Mesenchymal stem cell (in vitro differentiated cells and primary cell): ENCODE measurements at regions not wholly inside any gene's neighbourhood (a gene's known extent, or its start where the extent isn't known, plus 50 kb on each side); places are given as distances from the start of the nearest gene placed in this dataset.

Source experiments
- DNase-seq: peaks from one replicate; pipeline ENCODE4 v3.0.0-alpha.2; 2013
- H2AFZ ChIP-seq: one replicate; pipeline ENCODE4 v1.6.1; 2013; ENCODE audit warnings: low read depth, mild to moderate bottlenecking, control low read depth, inconsistent platforms, low read length, moderate library complexity
- H2AK5ac ChIP-seq: 2 replicates; pipeline ENCODE4 v1.6.1; 2013; ENCODE audit warnings: low read length, moderate library complexity, mild to moderate bottlenecking, inconsistent platforms; ENCODE audit not compliant: severe bottlenecking
- H2BK120ac ChIP-seq: one replicate; pipeline ENCODE4 v1.6.1; 2013; ENCODE audit warnings: low read depth, mild to moderate bottlenecking, inconsistent platforms, low read length, moderate library complexity
- H2BK12ac ChIP-seq, 2 experiments: one replicate each; pipeline ENCODE4 v1.6.1; 2013; ENCODE audit warnings: inconsistent platforms in 2 of 2, low read length in 2 of 2, mild to moderate bottlenecking in 2 of 2, moderate library complexity in 2 of 2, control low read depth in 1 of 2
- H2BK15ac ChIP-seq: one replicate; pipeline ENCODE4 v1.6.1; 2013; ENCODE audit warnings: mild to moderate bottlenecking, low read depth, inconsistent platforms; ENCODE audit not compliant: poor library complexity, severe bottlenecking
- H2BK5ac ChIP-seq: 2 replicates; pipeline ENCODE4 v1.6.1; 2013; ENCODE audit warnings: low read depth, mild to moderate bottlenecking, low read length, control low read depth, inconsistent platforms; ENCODE audit not compliant: poor library complexity, severe bottlenecking
- H3K14ac ChIP-seq, 2 experiments: one replicate each; pipeline ENCODE4 v1.6.1; 2013; ENCODE audit warnings: inconsistent platforms in 2 of 2, low read length in 2 of 2, control low read depth in 1 of 2, mild to moderate bottlenecking in 1 of 2, moderate library complexity in 1 of 2
- H3K18ac ChIP-seq, 2 experiments: one replicate each; pipeline ENCODE4 v1.6.1; 2013; ENCODE audit warnings: inconsistent platforms in 2 of 2, low read length in 2 of 2, control low read depth in 1 of 2, low read depth in 1 of 2, mild to moderate bottlenecking in 1 of 2
- H3K23ac ChIP-seq, 2 experiments: one replicate each; pipeline ENCODE4 v1.6.1; 2013; ENCODE audit warnings: inconsistent platforms in 2 of 2, low read length in 2 of 2, mild to moderate bottlenecking in 2 of 2, moderate library complexity in 2 of 2, control low read depth in 1 of 2
- H3K27ac ChIP-seq: 2 replicates; pipeline ENCODE4 v1.5.1; 2013; ENCODE audit warnings: mild to moderate bottlenecking, moderate library complexity, low read length, control low read depth, inconsistent platforms; ENCODE audit not compliant: poor library complexity, severe bottlenecking
- H3K27me3 ChIP-seq, 2 experiments: 2 replicates each; pipeline versions ENCODE4 v1.6.1 to v1.7.0; 2013; ENCODE audit warnings: low read length in 2 of 2, mild to moderate bottlenecking in 2 of 2, moderate library complexity in 2 of 2, control low read depth in 1 of 2, inconsistent platforms in 1 of 2; ENCODE audit not compliant: control insufficient read depth in 1 of 2, insufficient read depth in 1 of 2
- H3K36me3 ChIP-seq, 2 experiments: 2 replicates each; pipeline versions ENCODE4 v1.6.1 to v1.7.0; 2013; ENCODE audit warnings: low read length in 2 of 2, control low read depth in 1 of 2, inconsistent platforms in 1 of 2, low read depth in 1 of 2, mild to moderate bottlenecking in 1 of 2; ENCODE audit not compliant: insufficient read depth in 2 of 2, control insufficient read depth in 1 of 2
- H3K4ac ChIP-seq, 2 experiments: one replicate each; pipeline ENCODE4 v1.6.1; 2013; ENCODE audit warnings: inconsistent platforms in 2 of 2, low read length in 2 of 2, mild to moderate bottlenecking in 2 of 2, moderate library complexity in 2 of 2, control low read depth in 1 of 2, low read depth in 1 of 2
- H3K4me1 ChIP-seq: 2 replicates; pipeline ENCODE4 v1.6.1; 2013; ENCODE audit warnings: low read depth, low read length, control low read depth; ENCODE audit not compliant: control insufficient read depth, insufficient read depth
- H3K4me2 ChIP-seq: 2 replicates; pipeline ENCODE4 v1.6.1; 2013; ENCODE audit warnings: low read length, mild to moderate bottlenecking, inconsistent platforms; ENCODE audit not compliant: poor library complexity, severe bottlenecking
- H3K4me3 ChIP-seq, 2 experiments: 2 replicates each; pipeline versions ENCODE4 v1.5.1 to v1.7.0; 2013; ENCODE audit warnings: low read length in 2 of 2, mild to moderate bottlenecking in 2 of 2, control low read depth in 1 of 2, low read depth in 1 of 2; ENCODE audit not compliant: insufficient read depth in 1 of 2
- H3K79me1 ChIP-seq: replicated peaks from 2 replicates; pipeline ENCODE4 v1.6.1; 2013; ENCODE audit warnings: mild to moderate bottlenecking, control low read depth, low read length, inconsistent platforms; ENCODE audit not compliant: poor library complexity, severe bottlenecking
- H3K9ac ChIP-seq: 2 replicates; pipeline ENCODE4 v1.7.0; 2013; ENCODE audit warnings: mild to moderate bottlenecking, low read length, moderate library complexity
- H3K9me3 ChIP-seq: 2 replicates; pipeline ENCODE4 v1.7.0; 2013; ENCODE audit warnings: mild to moderate bottlenecking, low read length; ENCODE audit not compliant: control insufficient read depth
- H4K8ac ChIP-seq: one replicate; pipeline ENCODE4 v1.6.1; 2013; ENCODE audit warnings: inconsistent platforms, mild to moderate bottlenecking, low read length, moderate library complexity
- H4K91ac ChIP-seq: one replicate; pipeline ENCODE4 v1.6.1; 2013; ENCODE audit warnings: mild to moderate bottlenecking, low read length, inconsistent platforms
- WGBS: methylation state at CpG from one replicate; pipeline ENCODE4 v1.1.7; 2013; ENCODE audit warnings: mixed read lengths; 5-methylcytosine and 5-hydroxymethylcytosine counted together

- no peak overlapping the region for H2AFZ ChIP-seq
- no peak overlapping the region for H2BK120ac ChIP-seq
- no peaks in the 10 kb centered on the region for H3K36me3 ChIP-seq
- H4K91ac ChIP-seq, result no peak overlapping the region
- no peak overlapping the region for H3K9ac ChIP-seq
- no peak overlapping the region for H3K4me2 ChIP-seq
- no peaks in the 10 kb centered on the region for H3K4me1 ChIP-seq
- H3K23ac ChIP-seq, result no peak overlapping the region
- H3K9me3 ChIP-seq, result no peaks in the 10 kb centered on the region
- no peak overlapping the region for H3K18ac ChIP-seq
- no peak overlapping the region for H2BK15ac ChIP-seq
- no peak overlapping the region for H3K4ac ChIP-seq
- H2BK5ac ChIP-seq, result no peak overlapping the region
- H3K4me3 ChIP-seq, result no peak overlapping the region
- H3K14ac ChIP-seq, result no peak overlapping the region
- H4K8ac ChIP-seq, result no peak overlapping the region
- no peak overlapping the region for H2AK5ac ChIP-seq
- 88% methylated on average over 2 of the region's 4 CpGs for WGBS
- DNase-seq, result no peak
- H3K27ac ChIP-seq, result no peak overlapping the region
- no peaks in the 10 kb centered on the region for H3K27me3 ChIP-seq
- no peak overlapping the region for H2BK12ac ChIP-seq
- no peaks in the 10 kb centered on the region for H3K79me1 ChIP-seq
Observed at GRCh38 chr2:181309586-181309985, 147.6 kb upstream of the ITGA4 start.

DNA sequence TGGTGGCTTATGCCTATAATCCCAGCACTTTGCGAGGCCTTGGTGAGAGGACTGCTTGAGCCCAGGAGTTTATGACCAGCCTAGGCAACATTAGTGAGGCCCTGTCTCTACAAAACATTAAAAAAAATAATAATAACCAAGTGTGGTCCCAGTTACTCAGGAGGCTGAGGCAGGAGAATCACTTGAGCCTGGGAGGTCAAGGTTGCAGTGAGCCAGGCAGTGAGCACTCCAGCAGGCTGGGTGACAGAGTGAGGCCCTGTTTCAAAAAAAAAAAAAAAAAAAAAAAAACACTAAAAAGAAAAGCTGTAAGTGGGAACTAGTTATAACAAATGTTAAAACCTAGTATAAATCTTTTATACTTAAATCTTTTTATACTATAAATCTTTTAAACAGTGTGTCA is 146.2 kb upstream of the ITGA4 start:
- Histone ChIP-seq H2BK15ac (no peak overlapping the region), H3K23ac (no peak overlapping the region), H3K18ac (no peak overlapping the region), H3K9ac (no peak overlapping the region), H4K91ac (no peak overlapping the region), H3K14ac (no peak overlapping the region), H2AFZ (no peak overlapping the region), H2BK120ac (no peak overlapping the region), H3K79me1 (no peaks in the 10 kb centered on the region), H3K27me3 (no peaks in the 10 kb centered on the region), H2BK12ac (no peak overlapping the region), H3K4ac (no peak overlapping the region), H3K4me2 (no peak overlapping the region), H3K36me3 (no peaks in the 10 kb centered on the region), H4K8ac (no peak overlapping the region), H3K4me1 (no peaks in the 10 kb centered on the region), H2AK5ac (no peak overlapping the region), H3K9me3 (no peaks in the 10 kb centered on the region), H3K27ac (no peak overlapping the region), H2BK5ac (no peak overlapping the region), H3K4me3 (no peak overlapping the region)
- WGBS, result 100% methylated on average over 1 of the region's 1 CpG
- no peak for DNase-seq

GRCh38 chr2:181311837-181312236 is 145.3 kb upstream of the ITGA4 start:
- Histone ChIP-seq H3K4me3 (no peak overlapping the region), H3K9me3 (no peaks in the 10 kb centered on the region), H3K4ac (no peak overlapping the region), H2AFZ (no peak overlapping the region), H3K79me1 (no peaks in the 10 kb centered on the region), H3K14ac (no peak overlapping the region), H2BK15ac (no peak overlapping the region), H3K9ac (no peak overlapping the region), H3K18ac (no peak overlapping the region), H2BK120ac (no peak overlapping the region), H4K8ac (no peak overlapping the region), H2BK5ac (no peak overlapping the region), H3K36me3 (no peaks in the 10 kb centered on the region), H3K27ac (no peak overlapping the region), H4K91ac (no peak overlapping the region), H2BK12ac (no peak overlapping the region), H3K27me3 (no peaks in the 10 kb centered on the region), H3K4me1 (no peaks in the 10 kb centered on the region), H2AK5ac (no peak overlapping the region), H3K4me2 (no peak overlapping the region), H3K23ac (no peak overlapping the region)
- no peak for DNase-seq
- WGBS, result 100% methylated on average over 1 of the region's 4 CpGs

DNA sequence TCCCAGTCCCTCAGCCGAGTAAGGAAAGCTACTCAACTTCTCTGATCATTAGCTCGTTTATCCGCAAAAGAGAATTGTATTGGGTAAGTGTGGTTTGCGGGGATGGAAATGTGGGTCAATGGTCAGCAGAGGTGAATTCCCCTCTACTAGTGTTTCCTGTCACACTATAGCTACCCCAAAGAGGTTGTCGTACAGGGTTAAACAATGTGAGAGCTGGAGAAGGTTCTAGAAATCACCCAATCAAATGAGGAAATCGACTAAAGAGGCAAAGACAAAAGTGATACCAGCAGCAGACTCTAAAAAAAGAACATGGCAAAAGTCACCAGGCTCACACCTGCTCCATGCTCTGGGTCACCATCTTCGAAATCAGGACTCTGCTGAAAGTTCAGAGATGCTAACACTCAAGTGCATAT is 144.7 kb upstream of the ITGA4 start:
- H3K36me3 ChIP-seq, result no peaks in the 10 kb centered on the region
- no peak overlapping the region for H3K18ac ChIP-seq
- no peak overlapping the region for H3K4me3 ChIP-seq
- H2BK5ac ChIP-seq, result no peak overlapping the region
- no peak overlapping the region for H2BK120ac ChIP-seq
- no peaks in the 10 kb centered on the region for H3K9me3 ChIP-seq
- no peak overlapping the region for H2AFZ ChIP-seq
- H2AK5ac ChIP-seq, result no peak overlapping the region
- no peaks in the 10 kb centered on the region for H3K79me1 ChIP-seq
- no peak overlapping the region for H2BK15ac ChIP-seq
- DNase-seq, result no peak
- H3K4me1 ChIP-seq, result no peaks in the 10 kb centered on the region
- H3K23ac ChIP-seq, result no peak overlapping the region
- no peak overlapping the region for H3K27ac ChIP-seq
- no peaks in the 10 kb centered on the region for H3K27me3 ChIP-seq
- H3K9ac ChIP-seq, result no peak overlapping the region
- no peak overlapping the region for H3K14ac ChIP-seq
- 88% methylated on average over 7 of the region's 7 CpGs for WGBS
- H4K8ac ChIP-seq, result no peak overlapping the region
- no peak overlapping the region for H2BK12ac ChIP-seq
- H4K91ac ChIP-seq, result no peak overlapping the region
- no peak overlapping the region for H3K4ac ChIP-seq
- H3K4me2 ChIP-seq, result no peak overlapping the region
